Choroid plexus epithelial cell (primary cell): ENCODE measurements at regions not wholly inside any gene's neighbourhood (a gene's known extent, or its start where the extent isn't known, plus 50 kb on each side); places are given as distances from the start of the nearest gene placed in this dataset.

Source experiments
- DNase-seq: peaks from one replicate; pipeline ENCODE4 v3.0.0-alpha.2; 2010; ENCODE audit warnings: low read depth
- H3K4me3 ChIP-seq: 2 replicates; pipeline ENCODE4 v1.5.1; 2011; ENCODE audit warnings: low read depth, mild to moderate bottlenecking, control low read depth, low read length, moderate library complexity
- TF ChIP-seq, protein P1 (sequence below): conservative IDR thresholded peaks from 2 replicates; pipeline ENCODE4 v1.5.1; 2011; ENCODE audit warnings: low read depth, mild to moderate bottlenecking, control low read depth, inconsistent platforms, low read length, moderate library complexity

DNA sequence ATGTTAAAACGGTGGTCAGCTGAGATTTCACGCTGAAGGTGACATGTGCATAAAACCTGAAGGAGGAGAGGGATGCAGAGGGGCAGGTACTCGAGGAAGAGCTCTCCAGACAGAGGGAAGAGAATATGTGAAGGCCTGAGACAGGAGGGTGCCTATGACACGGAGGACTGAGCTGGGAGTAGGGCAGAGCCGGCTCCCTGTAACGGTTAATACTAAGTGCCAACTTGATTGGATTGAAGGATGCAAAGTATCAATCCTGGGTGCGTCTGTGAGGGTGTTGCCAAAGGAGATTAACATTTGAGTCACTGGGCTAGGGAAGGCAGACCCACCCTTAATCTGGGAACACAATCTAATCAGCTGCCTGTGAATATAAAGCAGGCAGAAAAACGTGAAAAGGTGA, 136.2 kb upstream of the SYT6 start:
- DNase-seq, result no peak
- no peak overlapping the region for H3K4me3 ChIP-seq
- TF ChIP-seq, protein P1, sequence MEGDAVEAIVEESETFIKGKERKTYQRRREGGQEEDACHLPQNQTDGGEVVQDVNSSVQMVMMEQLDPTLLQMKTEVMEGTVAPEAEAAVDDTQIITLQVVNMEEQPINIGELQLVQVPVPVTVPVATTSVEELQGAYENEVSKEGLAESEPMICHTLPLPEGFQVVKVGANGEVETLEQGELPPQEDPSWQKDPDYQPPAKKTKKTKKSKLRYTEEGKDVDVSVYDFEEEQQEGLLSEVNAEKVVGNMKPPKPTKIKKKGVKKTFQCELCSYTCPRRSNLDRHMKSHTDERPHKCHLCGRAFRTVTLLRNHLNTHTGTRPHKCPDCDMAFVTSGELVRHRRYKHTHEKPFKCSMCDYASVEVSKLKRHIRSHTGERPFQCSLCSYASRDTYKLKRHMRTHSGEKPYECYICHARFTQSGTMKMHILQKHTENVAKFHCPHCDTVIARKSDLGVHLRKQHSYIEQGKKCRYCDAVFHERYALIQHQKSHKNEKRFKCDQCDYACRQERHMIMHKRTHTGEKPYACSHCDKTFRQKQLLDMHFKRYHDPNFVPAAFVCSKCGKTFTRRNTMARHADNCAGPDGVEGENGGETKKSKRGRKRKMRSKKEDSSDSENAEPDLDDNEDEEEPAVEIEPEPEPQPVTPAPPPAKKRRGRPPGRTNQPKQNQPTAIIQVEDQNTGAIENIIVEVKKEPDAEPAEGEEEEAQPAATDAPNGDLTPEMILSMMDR, result no peak

DNA sequence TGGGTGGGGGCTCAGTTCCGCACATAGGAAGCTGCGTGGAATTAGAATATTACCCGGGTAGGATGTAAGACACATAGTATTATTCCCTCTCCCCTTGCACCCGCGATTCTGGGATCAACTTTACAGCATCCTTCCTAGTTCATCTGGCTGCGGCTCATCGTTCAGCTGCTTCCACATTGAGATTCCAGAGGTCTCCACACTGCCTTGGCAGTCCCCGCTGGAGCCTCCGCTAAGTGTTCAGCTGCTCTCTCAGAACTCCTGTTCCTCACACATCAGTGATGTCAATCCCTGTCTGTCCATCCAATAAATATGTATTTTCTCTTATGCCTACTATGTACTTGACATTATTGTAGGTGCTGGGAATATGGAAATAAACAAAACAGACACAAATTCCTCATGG, 135.6 kb upstream of the SYT6 start:
- no peak overlapping the region for H3K4me3 ChIP-seq
- TF ChIP-seq, protein P1, result no peak
- DNase-seq, result no peak

DNA sequence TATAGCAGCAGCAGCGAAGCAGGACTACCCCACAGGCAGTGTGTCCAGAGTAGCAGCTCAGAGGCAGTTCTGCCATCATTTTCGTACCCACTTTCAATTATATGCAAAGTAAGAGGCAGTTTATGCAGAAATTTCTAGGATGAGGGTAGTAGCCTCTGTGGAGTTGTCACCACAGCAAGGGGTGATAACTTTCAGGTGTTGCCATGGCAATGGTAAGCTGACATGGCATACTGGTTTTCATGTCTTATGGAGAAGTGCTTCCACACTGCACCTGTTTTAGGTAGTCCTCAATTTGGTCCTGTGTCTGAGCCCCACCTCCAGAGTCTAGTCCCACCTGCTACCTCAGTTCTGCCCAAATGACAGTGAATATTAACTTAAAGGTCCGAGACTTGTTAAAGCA, 133.3 kb upstream of the SYT6 start:
- H3K4me3 ChIP-seq, result no peak overlapping the region
- TF ChIP-seq, protein P1, result no peak
- no peak for DNase-seq

DNA sequence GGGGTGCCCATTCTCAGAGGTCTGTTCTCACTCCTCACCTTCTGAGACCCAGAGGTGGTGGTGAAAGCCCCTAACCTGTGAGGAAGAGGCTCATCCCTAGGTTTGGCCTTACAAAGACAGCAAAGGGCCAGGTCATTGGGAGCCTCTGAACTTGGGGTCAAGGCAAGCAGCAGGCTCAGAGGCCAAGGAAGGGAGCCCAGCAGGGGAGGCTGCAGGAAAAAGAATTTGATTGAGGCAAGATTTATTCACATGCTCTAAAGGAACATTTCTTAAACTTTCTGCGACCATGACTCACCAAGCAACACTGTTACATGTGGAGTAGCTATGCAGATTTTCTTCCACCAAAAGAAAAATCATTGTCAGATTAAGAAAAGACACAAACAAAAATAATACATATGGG, 132.5 kb upstream of the SYT6 start:
- peak; percentile 69 for DNase-seq
- no peak overlapping the region for H3K4me3 ChIP-seq
- TF ChIP-seq, protein P1, result peak; percentile 23

DNA sequence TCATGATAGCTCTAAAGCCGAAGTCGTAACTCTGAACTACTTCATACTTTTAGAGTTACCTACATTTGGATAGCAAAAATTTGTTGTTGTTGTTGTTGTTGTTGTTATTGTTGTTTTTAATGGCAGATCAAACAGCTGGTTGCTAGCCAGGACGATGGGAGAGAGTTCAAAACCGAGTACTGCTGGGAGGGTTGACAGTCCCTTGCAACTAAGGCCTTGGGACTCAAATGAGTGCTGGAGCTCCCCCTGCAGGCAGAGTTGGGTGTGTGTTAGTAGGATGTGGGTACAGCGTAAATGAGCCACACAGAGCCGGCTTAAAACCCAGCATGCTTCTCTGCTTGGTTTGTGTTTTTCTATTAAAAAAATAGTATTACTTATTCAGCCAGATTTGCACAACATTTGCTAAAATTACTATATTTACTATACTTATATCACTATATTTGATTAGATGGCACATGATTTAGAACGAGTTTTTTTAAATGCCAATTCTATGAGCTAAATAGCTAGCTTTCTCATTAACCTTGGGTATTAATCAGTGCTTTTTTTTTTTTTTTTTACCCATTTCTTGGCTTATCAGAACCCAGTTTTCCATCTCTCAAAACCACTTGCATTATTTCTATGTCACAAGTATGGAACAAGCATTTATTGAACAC, 129.2 kb upstream of the SYT6 start:
- H3K4me3 ChIP-seq, result no peak overlapping the region
- TF ChIP-seq, protein P1, result peak; percentile 97

DNA sequence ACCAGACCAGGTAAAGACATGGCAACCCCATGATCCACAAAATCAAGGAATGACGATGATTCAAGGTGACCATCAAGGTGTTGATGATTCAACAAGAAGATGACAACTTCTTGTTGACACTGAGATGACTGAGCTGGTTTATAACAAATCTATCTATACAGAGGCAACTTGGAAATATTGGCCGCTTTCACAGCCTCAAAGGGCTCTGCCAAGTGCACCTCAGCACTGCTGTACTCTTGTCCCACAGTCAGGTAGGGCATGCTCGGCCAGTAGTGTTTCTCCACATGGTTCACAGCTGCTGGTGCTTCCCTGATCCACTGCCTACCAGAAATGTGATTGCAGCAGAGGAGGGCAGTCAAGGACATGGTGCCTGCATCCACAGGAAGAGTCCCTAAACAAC, 125.2 kb upstream of the SYT6 start:
- TF ChIP-seq, protein P1, result no peak
- no peak for DNase-seq

More for the DNA sequence above, 129.2 kb upstream of the SYT6 start:
- peak; percentile 95 for DNase-seq

DNA sequence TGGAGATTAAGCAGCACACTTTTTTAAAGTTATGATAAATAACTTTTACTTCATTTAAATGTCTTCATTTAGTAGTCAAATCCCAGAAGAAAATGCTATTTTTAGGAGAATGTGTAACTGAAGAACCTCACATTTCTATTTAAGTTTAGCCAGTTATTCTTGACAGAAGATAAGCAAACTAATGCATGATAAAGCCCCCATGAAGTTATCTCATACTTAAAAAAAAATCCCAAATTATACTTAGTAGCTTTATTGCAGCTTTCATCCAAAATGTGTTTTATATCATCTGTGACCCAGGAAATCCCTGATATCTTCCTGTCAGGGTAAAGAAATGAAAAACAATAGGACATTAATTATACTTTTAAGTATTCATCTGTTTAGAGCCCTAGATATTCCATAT, 124.8 kb upstream of the SYT6 start:
- no peak overlapping the region for H3K4me3 ChIP-seq
- no peak for DNase-seq
- TF ChIP-seq, protein P1, result no peak

More for the DNA sequence above, 125.2 kb upstream of the SYT6 start:
- no peak overlapping the region for H3K4me3 ChIP-seq
